HepG2 (cell line): ENCODE measurements at regions not wholly inside any gene's neighbourhood (a gene's known extent, or its start where the extent isn't known, plus 50 kb on each side); places are given as distances from the start of the nearest gene placed in this dataset.

Experiments
- ATAC-seq: fragments of 200-7000 bp; cut with Tn5 transposase; 3 replicates; pipeline ENCODE4 v1.9.1; 2020; ENCODE audit warnings: mild to moderate bottlenecking, moderate library complexity
- BruUV-seq: library from RNA; stranded (reverse); fragments of 400-500 nt; replicated peaks from 2 replicates; lab custom pipeline; 2021; lab: Mats Ljungman, UMichigan
- CTCF ChIA-PET: fragments of 300-600 bp; formaldehyde crosslinking; extraction: SDS; loops from one replicate; lab custom pipeline; 2021; ENCODE audit warnings: low total read pairs, inconsistent platforms, low intra/inter-chr PET ratio; lab: Yijun Ruan, JAX
- POLR2A ChIA-PET: fragments of 350-600 bp; sonication (Branson Sonifier 250); formaldehyde crosslinking; loops from one replicate; lab custom pipeline; 2020; ENCODE audit warnings: antibody characterized with exemption, inconsistent platforms; lab: Yijun Ruan, JAX
- DNase-seq: peaks from one replicate; pipeline ENCODE4 v3.0.0-alpha.2; 2015; ENCODE audit warnings: low spot score
- FAIRE-seq: peaks from 3 replicates; lab custom pipeline; 2011; peaks lifted over from hg19 to GRCh38; lab: Jason Lieb, UNC
- H2AFZ ChIP-seq: one replicate; pipeline ENCODE4 v1.6.1; 2011; ENCODE audit warnings: low read length, inconsistent platforms
- H3K27ac ChIP-seq: fragments of 300-600 bp; 3 replicates; pipeline ENCODE4 v1.8.0; 2011; ENCODE audit warnings: mixed run types, mild to moderate bottlenecking, mixed read lengths, low read length, inconsistent platforms; ENCODE audit not compliant: insufficient read depth; ENCODE audit errors: extremely low read length
- H3K27me3 ChIP-seq, 2 experiments: fragments of 200-600 bp in 1 of 2; 2 replicates in 1 of 2; 3 replicates in 1 of 2; pipeline versions ENCODE4 v1.6.0 to v1.8.0; 2011; ENCODE audit warnings: low read length in 2 of 2, mild to moderate bottlenecking in 2 of 2, moderate library complexity in 2 of 2, inconsistent platforms in 1 of 2; ENCODE audit not compliant: insufficient read depth in 2 of 2, control insufficient read depth in 1 of 2
- H3K36me3 ChIP-seq, 2 experiments: fragments of 200-600 bp in 1 of 2; replicated peaks in 1 of 2; 2 replicates in 1 of 2; 3 replicates in 1 of 2; pipeline versions ENCODE4 v1.5.1 to v1.8.0; 2011; ENCODE audit warnings: low read length in 2 of 2, inconsistent platforms in 1 of 2; ENCODE audit not compliant: insufficient read depth in 2 of 2, control insufficient read depth in 1 of 2
- H3K4me1 ChIP-seq: 2 replicates; pipeline ENCODE4 v1.5.1; 2012; ENCODE audit warnings: low read length, inconsistent platforms; ENCODE audit not compliant: insufficient read depth
- H3K4me2 ChIP-seq: 2 replicates; pipeline ENCODE4 v1.6.0; 2011; ENCODE audit warnings: low read depth, low read length, inconsistent platforms
- H3K4me3 ChIP-seq, 3 experiments: fragments of 200-600 bp in 1 of 3; sonication (generic), shearing (Covaris generic) in 1 of 3; replicated peaks in 1 of 3; 2 replicates each; pipeline ENCODE4 v1.5.1; 2011 to 2016; ENCODE audit warnings: low read length in 3 of 3, inconsistent platforms in 2 of 3, low read depth in 2 of 3, mild to moderate bottlenecking in 2 of 3, control low read depth in 1 of 3, mixed read lengths in 1 of 3; ENCODE audit not compliant: insufficient read depth in 1 of 3
- H3K79me2 ChIP-seq: one replicate; pipeline ENCODE4 v1.6.1; 2011; ENCODE audit warnings: low read length, inconsistent platforms; ENCODE audit not compliant: insufficient read depth
- H3K9ac ChIP-seq: 2 replicates; pipeline ENCODE4 v1.6.0; 2011; ENCODE audit warnings: mild to moderate bottlenecking, low read depth, low read length, inconsistent platforms; ENCODE audit not compliant: insufficient read depth
- H3K9me3 ChIP-seq: 2 replicates; pipeline ENCODE4 v1.5.1; 2012; ENCODE audit warnings: mild to moderate bottlenecking, low read length
- H4K20me1 ChIP-seq: 2 replicates; pipeline ENCODE4 v1.6.0; 2011; ENCODE audit warnings: inconsistent platforms, mild to moderate bottlenecking, low read length, moderate library complexity; ENCODE audit not compliant: insufficient read depth
- CHD4 ChIP-seq: fragments of 200-600 bp; sonication (generic); IDR thresholded peaks from 2 replicates; pipeline ENCODE4 v1.7.0; 2017; ENCODE audit warnings: mild to moderate bottlenecking, low read length, borderline replicate concordance
- KDM1A ChIP-seq: IDR thresholded peaks from 2 replicates; pipeline ENCODE4 v1.6.1; 2016; ENCODE audit warnings: missing compliant biosample characterization
- MEF2D ChIP-seq: sonication (generic); formaldehyde crosslinking; IDR thresholded peaks from 2 replicates; pipeline ENCODE4 v1.5.1; 2020; ENCODE audit warnings: mild to moderate bottlenecking, missing genetic modification reagents
- MEIS2 ChIP-seq: sonication (generic); formaldehyde crosslinking; IDR thresholded peaks from 2 replicates; pipeline ENCODE4 v1.9.0; 2021; ENCODE audit warnings: mild to moderate bottlenecking, missing genetic modification reagents
- POLR2AphosphoS5 ChIP-seq: IDR thresholded peaks from 2 replicates; pipeline ENCODE4 v1.6.1; 2012; ENCODE audit warnings: low read depth, low read length
- RFX1 ChIP-seq: fragments of 450-650 bp; IDR thresholded peaks from 2 replicates; pipeline ENCODE4 v1.6.1; 2017
- TEAD3 ChIP-seq: optimal IDR thresholded peaks from 2 replicates; pipeline ENCODE3; 2016; ENCODE audit warnings: borderline replicate concordance
- ZFP90 ChIP-seq: sonication (generic); formaldehyde crosslinking; IDR thresholded peaks from 2 replicates; pipeline ENCODE4 v1.8.0; 2022; ENCODE audit warnings: missing genetic modification reagents, mild to moderate bottlenecking, inconsistent platforms, borderline replicate concordance
- ZNF12 ChIP-seq: sonication (generic); formaldehyde crosslinking; IDR thresholded peaks from 2 replicates; pipeline ENCODE4 v1.5.0; 2020; ENCODE audit warnings: missing genetic modification reagents
- ZNF558 ChIP-seq: sonication (generic); formaldehyde crosslinking; IDR thresholded peaks from 2 replicates; pipeline ENCODE4 v1.9.0; 2022; ENCODE audit warnings: mild to moderate bottlenecking, missing genetic modification reagents, borderline replicate concordance
- WGBS: methylation state at CpG from one replicate; pipeline ENCODE4 v1.1.6; 2017; ENCODE audit warnings: low lambda C conversion rate; 5-methylcytosine and 5-hydroxymethylcytosine counted together
- in situ Hi-C: cut with HindIII; loops from 2 replicates; pipeline ENCODE4 v1.10.0; 2017; ENCODE audit warnings: low pct_unique_long_range_greater_than_20kb; ENCODE audit not compliant: extremely low pct_ligation_motif_present
- intact Hi-C: fragments of 100-400 bp; cut with micrococcal nuclease; formaldehyde crosslinking; loops from one replicate; pipeline ENCODE4 v1.10.0; 2022; ENCODE audit not compliant: unreplicated experiment
- TF ChIP-seq, protein P1 (sequence below): sonication (generic); formaldehyde crosslinking; IDR thresholded peaks from 2 replicates; pipeline ENCODE4 v1.4.0; 2020; ENCODE audit warnings: missing genetic modification reagents, mild to moderate bottlenecking, borderline replicate concordance
- TF ChIP-seq, protein P2 (sequence below): sonication (generic); formaldehyde crosslinking; IDR thresholded peaks from 2 replicates; pipeline ENCODE4 v1.5.0; 2020; ENCODE audit warnings: mild to moderate bottlenecking, missing genetic modification reagents, borderline replicate concordance
- TF ChIP-seq, protein P3 (sequence below): sonication (generic); formaldehyde crosslinking; IDR thresholded peaks from 2 replicates; pipeline ENCODE4 v1.5.1; 2020; ENCODE audit warnings: missing genetic modification reagents, mild to moderate bottlenecking, borderline replicate concordance
- TF ChIP-seq, protein P4 (sequence below): sonication (generic); formaldehyde crosslinking; IDR thresholded peaks from 2 replicates; pipeline ENCODE4 v1.8.1; 2023; ENCODE audit warnings: mild to moderate bottlenecking, moderate library complexity, missing genetic modification reagents
- TF ChIP-seq, protein P5 (sequence below): sonication (generic); formaldehyde crosslinking; IDR thresholded peaks from 2 replicates; pipeline ENCODE4 v1.5.0; 2020; ENCODE audit warnings: missing genetic modification reagents, mild to moderate bottlenecking, borderline replicate concordance

DNA sequence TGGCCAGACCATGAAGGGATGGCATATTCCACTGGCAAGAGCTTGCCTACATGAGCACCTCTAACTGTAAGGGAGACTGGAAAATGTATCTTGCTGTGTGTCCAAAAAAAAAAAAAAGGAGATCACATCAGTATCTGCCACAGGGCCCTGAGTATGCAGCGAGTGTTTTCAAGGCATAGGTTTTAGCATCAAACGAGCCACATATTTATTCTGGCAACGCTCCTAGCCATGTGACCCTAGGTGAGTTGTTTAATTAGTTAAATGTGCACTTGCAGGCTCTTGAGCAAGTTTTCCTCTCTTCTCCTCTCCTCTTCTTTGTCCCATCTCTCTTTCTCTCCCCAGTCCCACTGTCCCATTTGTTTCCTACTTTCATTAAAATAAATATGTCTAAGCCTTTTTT, 428.7 kb upstream of the AKR1E2 start:
- H3K4me3 ChIP-seq: no peak overlapping the region
- WGBS: 0% methylated on average over 3 of the region's 3 CpGs
- intact Hi-C loops: no loop called here
- no peak overlapping the region for H3K4me2 ChIP-seq
- FAIRE-seq (no peak), ATAC-seq (no peak), DNase-seq (no peak)
- no peaks in the 10 kb centered on the region for H3K9me3 ChIP-seq
- H3K27ac ChIP-seq: no peak overlapping the region
- H3K79me2 ChIP-seq: no peaks in the 10 kb centered on the region
- no peak overlapping the region for H2AFZ ChIP-seq
- no peaks in the 10 kb centered on the region for H3K4me1 ChIP-seq
- peaks cover 0 to 5% of the 10 kb centered on the region in 2 experiments; a peak in 1 of 5 replicates for H3K27me3 ChIP-seq
- TF ChIP-seq, protein P1, sequence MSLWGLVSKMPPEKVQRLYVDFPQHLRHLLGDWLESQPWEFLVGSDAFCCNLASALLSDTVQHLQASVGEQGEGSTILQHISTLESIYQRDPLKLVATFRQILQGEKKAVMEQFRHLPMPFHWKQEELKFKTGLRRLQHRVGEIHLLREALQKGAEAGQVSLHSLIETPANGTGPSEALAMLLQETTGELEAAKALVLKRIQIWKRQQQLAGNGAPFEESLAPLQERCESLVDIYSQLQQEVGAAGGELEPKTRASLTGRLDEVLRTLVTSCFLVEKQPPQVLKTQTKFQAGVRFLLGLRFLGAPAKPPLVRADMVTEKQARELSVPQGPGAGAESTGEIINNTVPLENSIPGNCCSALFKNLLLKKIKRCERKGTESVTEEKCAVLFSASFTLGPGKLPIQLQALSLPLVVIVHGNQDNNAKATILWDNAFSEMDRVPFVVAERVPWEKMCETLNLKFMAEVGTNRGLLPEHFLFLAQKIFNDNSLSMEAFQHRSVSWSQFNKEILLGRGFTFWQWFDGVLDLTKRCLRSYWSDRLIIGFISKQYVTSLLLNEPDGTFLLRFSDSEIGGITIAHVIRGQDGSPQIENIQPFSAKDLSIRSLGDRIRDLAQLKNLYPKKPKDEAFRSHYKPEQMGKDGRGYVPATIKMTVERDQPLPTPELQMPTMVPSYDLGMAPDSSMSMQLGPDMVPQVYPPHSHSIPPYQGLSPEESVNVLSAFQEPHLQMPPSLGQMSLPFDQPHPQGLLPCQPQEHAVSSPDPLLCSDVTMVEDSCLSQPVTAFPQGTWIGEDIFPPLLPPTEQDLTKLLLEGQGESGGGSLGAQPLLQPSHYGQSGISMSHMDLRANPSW (CRISPR knock-in tag): no peak
- TF ChIP-seq, protein P2, sequence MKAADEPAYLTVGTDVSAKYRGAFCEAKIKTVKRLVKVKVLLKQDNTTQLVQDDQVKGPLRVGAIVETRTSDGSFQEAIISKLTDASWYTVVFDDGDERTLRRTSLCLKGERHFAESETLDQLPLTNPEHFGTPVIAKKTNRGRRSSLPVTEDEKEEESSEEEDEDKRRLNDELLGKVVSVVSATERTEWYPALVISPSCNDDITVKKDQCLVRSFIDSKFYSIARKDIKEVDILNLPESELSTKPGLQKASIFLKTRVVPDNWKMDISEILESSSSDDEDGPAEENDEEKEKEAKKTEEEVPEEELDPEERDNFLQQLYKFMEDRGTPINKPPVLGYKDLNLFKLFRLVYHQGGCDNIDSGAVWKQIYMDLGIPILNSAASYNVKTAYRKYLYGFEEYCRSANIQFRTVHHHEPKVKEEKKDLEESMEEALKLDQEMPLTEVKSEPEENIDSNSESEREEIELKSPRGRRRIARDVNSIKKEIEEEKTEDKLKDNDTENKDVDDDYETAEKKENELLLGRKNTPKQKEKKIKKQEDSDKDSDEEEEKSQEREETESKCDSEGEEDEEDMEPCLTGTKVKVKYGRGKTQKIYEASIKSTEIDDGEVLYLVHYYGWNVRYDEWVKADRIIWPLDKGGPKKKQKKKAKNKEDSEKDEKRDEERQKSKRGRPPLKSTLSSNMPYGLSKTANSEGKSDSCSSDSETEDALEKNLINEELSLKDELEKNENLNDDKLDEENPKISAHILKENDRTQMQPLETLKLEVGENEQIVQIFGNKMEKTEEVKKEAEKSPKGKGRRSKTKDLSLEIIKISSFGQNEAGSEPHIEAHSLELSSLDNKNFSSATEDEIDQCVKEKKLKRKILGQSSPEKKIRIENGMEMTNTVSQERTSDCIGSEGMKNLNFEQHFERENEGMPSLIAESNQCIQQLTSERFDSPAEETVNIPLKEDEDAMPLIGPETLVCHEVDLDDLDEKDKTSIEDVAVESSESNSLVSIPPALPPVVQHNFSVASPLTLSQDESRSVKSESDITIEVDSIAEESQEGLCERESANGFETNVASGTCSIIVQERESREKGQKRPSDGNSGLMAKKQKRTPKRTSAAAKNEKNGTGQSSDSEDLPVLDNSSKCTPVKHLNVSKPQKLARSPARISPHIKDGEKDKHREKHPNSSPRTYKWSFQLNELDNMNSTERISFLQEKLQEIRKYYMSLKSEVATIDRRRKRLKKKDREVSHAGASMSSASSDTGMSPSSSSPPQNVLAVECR (CRISPR knock-in tag): no peak
- TF ChIP-seq ZNF12 (no peak), CHD4 (no peak), RFX1 (no peak), MEIS2 (CRISPR knock-in tag) (no peak), KDM1A (CRISPR knock-in tag) (no peak), TEAD3 (CRISPR knock-in tag) (no peak), ZFP90 (CRISPR knock-in tag) (no peak), ZNF558 (CRISPR knock-in tag) (no peak), POLR2AphosphoS5 (no peak), MEF2D (CRISPR knock-in tag) (no peak)
- TF ChIP-seq, protein P3, sequence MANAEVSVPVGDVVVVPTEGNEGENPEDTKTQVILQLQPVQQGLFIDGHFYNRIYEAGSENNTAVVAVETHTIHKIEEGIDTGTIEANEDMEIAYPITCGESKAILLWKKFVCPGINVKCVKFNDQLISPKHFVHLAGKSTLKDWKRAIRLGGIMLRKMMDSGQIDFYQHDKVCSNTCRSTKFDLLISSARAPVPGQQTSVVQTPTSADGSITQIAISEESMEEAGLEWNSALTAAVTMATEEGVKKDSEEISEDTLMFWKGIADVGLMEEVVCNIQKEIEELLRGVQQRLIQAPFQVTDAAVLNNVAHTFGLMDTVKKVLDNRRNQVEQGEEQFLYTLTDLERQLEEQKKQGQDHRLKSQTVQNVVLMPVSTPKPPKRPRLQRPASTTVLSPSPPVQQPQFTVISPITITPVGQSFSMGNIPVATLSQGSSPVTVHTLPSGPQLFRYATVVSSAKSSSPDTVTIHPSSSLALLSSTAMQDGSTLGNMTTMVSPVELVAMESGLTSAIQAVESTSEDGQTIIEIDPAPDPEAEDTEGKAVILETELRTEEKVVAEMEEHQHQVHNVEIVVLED: no peak
- TF ChIP-seq, protein P4, sequence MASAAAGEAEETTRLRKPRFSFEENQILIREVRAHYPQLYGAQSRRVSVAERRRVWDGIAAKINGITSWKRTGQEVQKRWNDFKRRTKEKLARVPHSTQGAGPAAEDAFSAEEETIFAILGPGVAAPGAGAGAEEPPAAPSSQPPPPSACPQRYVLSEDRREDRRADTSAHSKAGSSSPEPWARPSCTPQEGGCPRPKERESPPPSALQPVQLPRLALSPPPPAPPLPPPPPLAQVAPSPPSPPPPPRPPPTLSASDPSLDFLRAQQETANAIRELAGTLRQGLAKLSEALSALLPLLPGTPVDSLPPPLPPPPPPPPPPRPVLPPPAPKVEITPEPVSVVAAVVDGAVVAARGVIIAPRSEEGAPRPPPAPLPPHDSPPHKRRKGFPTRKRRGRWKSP (CRISPR knock-in tag): no peak
- TF ChIP-seq, protein P5, sequence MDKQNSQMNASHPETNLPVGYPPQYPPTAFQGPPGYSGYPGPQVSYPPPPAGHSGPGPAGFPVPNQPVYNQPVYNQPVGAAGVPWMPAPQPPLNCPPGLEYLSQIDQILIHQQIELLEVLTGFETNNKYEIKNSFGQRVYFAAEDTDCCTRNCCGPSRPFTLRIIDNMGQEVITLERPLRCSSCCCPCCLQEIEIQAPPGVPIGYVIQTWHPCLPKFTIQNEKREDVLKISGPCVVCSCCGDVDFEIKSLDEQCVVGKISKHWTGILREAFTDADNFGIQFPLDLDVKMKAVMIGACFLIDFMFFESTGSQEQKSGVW (CRISPR knock-in tag): no peak
- in situ Hi-C loops: no loop called here
- H3K9ac ChIP-seq: no peak overlapping the region
- POLR2A ChIA-PET: no interaction called here
- no TSS peak for BruUV-seq
- no peaks in the 10 kb centered on the region for H4K20me1 ChIP-seq
- no peaks in the 10 kb centered on the region for H3K36me3 ChIP-seq
- CTCF ChIA-PET: no interaction called here
